CD4-positive, alpha-beta memory T cell (primary cell): ENCODE measurements at regions not wholly inside any gene's neighbourhood (a gene's known extent, or its start where the extent isn't known, plus 50 kb on each side); places are given as distances from the start of the nearest gene placed in this dataset.
A peak's percentile ranks its signal among the peaks of the same experiment; 100 is the strongest.

ENCODE experiments used
- CTCF ChIA-PET: fragments of 350-600 bp; sonication (Branson Sonifier 250); formaldehyde crosslinking; loops from one replicate; lab custom pipeline; 2021; ENCODE audit warnings: inconsistent platforms; ENCODE audit not compliant: partially characterized antibody; lab: Charles Lee
- POLR2A ChIA-PET: fragments of 350-600 bp; sonication (Branson Sonifier 250); formaldehyde crosslinking; loops from one replicate; lab custom pipeline; 2021; ENCODE audit not compliant: partially characterized antibody; lab: Charles Lee
- DNase-seq, 5 donors: peaks; one replicate each; pipeline versions ENCODE4 v3.0.0 to v3.0.0-alpha.2; 2020 to 2022; ENCODE audit warnings: mixed read lengths in 1 of 5
- H3K27ac ChIP-seq: one replicate; pipeline ENCODE4 v1.7.0; 2013; ENCODE audit warnings: low read depth, low read length
- H3K27me3 ChIP-seq: 2 replicates; pipeline ENCODE4 v1.7.0; 2013; ENCODE audit warnings: mild to moderate bottlenecking, low read length, moderate library complexity; ENCODE audit not compliant: insufficient read depth
- H3K36me3 ChIP-seq: 2 replicates; pipeline ENCODE4 v1.7.0; 2013; ENCODE audit warnings: mild to moderate bottlenecking, low read length, moderate library complexity; ENCODE audit not compliant: insufficient read depth
- H3K4me1 ChIP-seq: 2 replicates; pipeline ENCODE4 v1.7.0; 2013; ENCODE audit warnings: mild to moderate bottlenecking, low read length, moderate library complexity; ENCODE audit not compliant: insufficient read depth
- H3K4me3 ChIP-seq, 2 donors: one replicate each; pipeline ENCODE4 v1.7.0; 2013; ENCODE audit warnings: low read length in 2 of 2, mild to moderate bottlenecking in 1 of 2
- H3K9me3 ChIP-seq, 2 donors: one replicate each; pipeline ENCODE4 v1.7.0; 2013; ENCODE audit warnings: low read length in 2 of 2, control low read depth in 1 of 2; ENCODE audit not compliant: control insufficient read depth in 1 of 2
- H3K27ac Mint-ChIP-seq, 7 donors: one replicate each; pipeline ENCODE4 v1.8.0; 2020 to 2021; ENCODE audit warnings: mixed read lengths in 7 of 7, mild to moderate bottlenecking in 6 of 7, inconsistent platforms in 3 of 7, moderate library complexity in 3 of 7
- H3K27me3 Mint-ChIP-seq, 2 donors: one replicate each; pipeline ENCODE4 v1.8.0; 2020 to 2021; ENCODE audit warnings: mixed read lengths in 2 of 2
- H3K36me3 Mint-ChIP-seq, 2 donors: one replicate each; pipeline ENCODE4 v1.8.0; 2020 to 2021; ENCODE audit warnings: mixed read lengths in 2 of 2, inconsistent platforms in 1 of 2, mild to moderate bottlenecking in 1 of 2
- H3K4me1 Mint-ChIP-seq, 4 donors: one replicate each; pipeline ENCODE4 v1.8.0; 2020 to 2021; ENCODE audit warnings: mixed read lengths in 4 of 4, mild to moderate bottlenecking in 1 of 4
- H3K4me3 Mint-ChIP-seq, 8 donors: one replicate each; pipeline ENCODE4 v1.8.0; 2020 to 2021; ENCODE audit warnings: mixed read lengths in 8 of 8, mild to moderate bottlenecking in 7 of 8, moderate library complexity in 6 of 8, inconsistent platforms in 3 of 8
- H3K9me3 Mint-ChIP-seq, 8 donors: one replicate each; pipeline ENCODE4 v1.8.0; 2020 to 2021; ENCODE audit warnings: mixed read lengths in 8 of 8, mild to moderate bottlenecking in 5 of 8, inconsistent platforms in 3 of 8, moderate library complexity in 1 of 8
- intact Hi-C: fragments of 100-400 bp; cut with micrococcal nuclease; formaldehyde crosslinking; loops from one replicate; pipeline ENCODE4 v1.15.1; 2023

DNA sequence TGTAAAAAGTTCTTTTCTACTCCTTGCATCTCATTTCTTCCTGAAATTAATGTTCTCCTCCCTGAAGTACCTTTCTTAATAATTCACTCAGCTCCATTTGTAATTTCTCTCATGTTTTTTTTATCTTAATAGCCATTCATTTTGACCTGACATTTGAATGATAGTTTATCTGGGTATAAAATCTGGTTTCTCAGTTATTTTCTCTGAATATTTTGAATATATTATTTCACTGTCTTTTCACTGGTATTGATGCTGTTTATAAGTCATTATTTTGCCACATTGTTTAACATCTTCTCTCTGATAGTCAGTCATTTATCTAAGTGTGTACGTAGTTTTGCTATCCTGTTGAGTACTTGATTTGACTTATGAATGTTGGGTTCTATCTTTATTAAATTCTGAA lies 68.8 kb upstream of the ARHGAP18 start:
- ChIA-PET POLR2A (interaction anchor here (1.5 kb wide), 1 partner anchor 12 kb away, joined by 5 read pairs; no protein-coding TSS in a partner anchor), CTCF (no interaction called here)
- H3K27me3 Mint-ChIP-seq = peaks cover 0 to 3% of the 10 kb centered on the region in 2 donors
- H3K4me3 ChIP-seq = no peak overlapping the region
- H3K27ac ChIP-seq = no peak overlapping the region
- no peaks in the 10 kb centered on the region for H3K36me3 Mint-ChIP-seq
- peaks cover 0 to 21% (median 16%) of the 10 kb centered on the region in 8 donors for H3K9me3 Mint-ChIP-seq
- H3K4me1 ChIP-seq = no peaks in the 10 kb centered on the region
- H3K36me3 ChIP-seq = no peaks in the 10 kb centered on the region
- no peaks in the 10 kb centered on the region for H3K27me3 ChIP-seq
- no peaks in the 10 kb centered on the region for H3K9me3 ChIP-seq
- DNase-seq = no peak
- no peak overlapping the region for H3K27ac Mint-ChIP-seq
- intact Hi-C loops = no loop called here
- H3K4me3 Mint-ChIP-seq = no peak overlapping the region
- no peaks in the 10 kb centered on the region for H3K4me1 Mint-ChIP-seq

DNA sequence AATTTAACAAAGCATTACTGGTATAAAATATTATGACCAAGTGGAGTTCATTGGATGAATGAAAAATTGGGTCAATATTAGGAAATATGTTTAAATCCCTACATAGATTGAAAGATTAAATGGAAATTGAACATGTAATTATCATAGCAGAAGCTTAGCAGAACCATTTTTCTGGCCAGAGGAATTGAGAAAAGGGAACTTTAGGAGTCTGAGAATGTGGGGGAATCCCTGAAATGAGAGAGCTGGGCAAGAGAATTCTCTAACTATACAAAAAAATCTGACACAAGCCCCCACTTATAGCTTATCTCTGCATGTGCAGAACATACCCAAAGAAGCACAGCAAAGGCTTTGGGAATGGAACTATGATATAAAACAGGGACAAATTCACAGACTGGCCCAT lies 67.4 kb upstream of the ARHGAP18 start:
- POLR2A ChIA-PET = interaction anchor here (1.5 kb wide), 1 partner anchor 10 kb away, joined by 5 read pairs; no protein-coding TSS in a partner anchor
- no peaks in the 10 kb centered on the region for H3K36me3 ChIP-seq
- intact Hi-C loops = no loop called here
- H3K4me1 ChIP-seq = no peaks in the 10 kb centered on the region
- H3K27ac Mint-ChIP-seq = no peak overlapping the region
- no peaks in the 10 kb centered on the region for H3K36me3 Mint-ChIP-seq
- no peak for DNase-seq
- H3K4me1 Mint-ChIP-seq = no peaks in the 10 kb centered on the region
- no peaks in the 10 kb centered on the region for H3K27me3 ChIP-seq
- no peak overlapping the region for H3K4me3 ChIP-seq
- H3K27me3 Mint-ChIP-seq = peaks cover 0 to 1% of the 10 kb centered on the region in 2 donors
- H3K4me3 Mint-ChIP-seq = no peak overlapping the region
- CTCF ChIA-PET = interaction anchor here (1.2 to 4.0 kb wide), 4 partner anchors 9 to 245 kb away, joined by 3 to 20 read pairs (median 4); no protein-coding TSS in a partner anchor
- H3K9me3 Mint-ChIP-seq = peaks cover 0 to 21% (median 16%) of the 10 kb centered on the region in 8 donors
- H3K27ac ChIP-seq = no peak overlapping the region
- no peaks in the 10 kb centered on the region for H3K9me3 ChIP-seq

DNA sequence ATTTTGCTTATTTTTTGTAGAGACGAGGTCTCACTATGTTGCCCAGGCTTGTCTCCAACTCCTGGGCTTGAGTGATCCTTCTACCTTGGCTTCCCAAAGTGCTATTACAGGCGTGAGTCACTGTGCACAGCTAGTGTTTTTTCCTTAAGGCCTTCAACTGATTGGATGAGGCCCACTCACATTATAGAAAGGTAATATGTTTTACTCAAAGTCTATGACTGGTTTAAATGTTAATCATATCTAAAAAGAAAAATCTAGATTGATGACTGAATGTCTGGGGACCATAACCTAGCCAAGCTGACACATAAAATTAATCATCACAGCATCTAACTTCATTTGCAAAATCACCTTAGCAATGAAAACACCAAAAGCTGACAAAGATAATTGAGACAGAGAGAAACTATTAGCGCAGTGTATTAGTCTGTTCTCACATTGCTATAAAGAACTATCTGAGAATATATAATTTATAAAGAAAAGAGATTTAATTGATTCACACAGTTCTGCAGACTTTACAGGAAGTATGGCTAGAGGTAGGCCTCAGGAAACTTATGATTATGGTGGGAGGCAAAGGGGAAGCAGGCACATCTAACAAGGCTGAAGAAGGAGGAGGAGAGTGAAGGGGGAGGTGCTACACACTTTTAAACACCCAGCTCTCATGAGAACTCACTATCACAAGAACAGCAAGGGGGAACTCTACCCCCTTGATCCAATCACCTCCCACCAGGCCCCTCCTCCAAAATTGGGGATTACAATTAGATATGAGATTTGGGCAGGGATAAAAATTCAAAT lies 66.8 kb upstream of the ARHGAP18 start:
- H3K4me1 Mint-ChIP-seq = no peaks in the 10 kb centered on the region
- ChIA-PET POLR2A (no interaction called here), CTCF (interaction anchor here (1.2 to 4.0 kb wide), 5 partner anchors 9 to 245 kb away, joined by 3 to 20 read pairs (median 4); no protein-coding TSS in a partner anchor)
- no peaks in the 10 kb centered on the region for H3K36me3 Mint-ChIP-seq
- H3K27me3 Mint-ChIP-seq = peaks cover 0 to 1% of the 10 kb centered on the region in 2 donors
- Histone ChIP-seq H3K36me3 (no peaks in the 10 kb centered on the region), H3K4me1 (no peaks in the 10 kb centered on the region), H3K4me3 (no peak overlapping the region), H3K9me3 (no peaks in the 10 kb centered on the region), H3K27ac (no peak overlapping the region), H3K27me3 (no peaks in the 10 kb centered on the region)
- peaks cover 0 to 21% (median 16%) of the 10 kb centered on the region in 8 donors for H3K9me3 Mint-ChIP-seq
- no peak for DNase-seq
- intact Hi-C loops = no loop called here
- H3K4me3 Mint-ChIP-seq = no peak overlapping the region
- no peak overlapping the region for H3K27ac Mint-ChIP-seq

DNA sequence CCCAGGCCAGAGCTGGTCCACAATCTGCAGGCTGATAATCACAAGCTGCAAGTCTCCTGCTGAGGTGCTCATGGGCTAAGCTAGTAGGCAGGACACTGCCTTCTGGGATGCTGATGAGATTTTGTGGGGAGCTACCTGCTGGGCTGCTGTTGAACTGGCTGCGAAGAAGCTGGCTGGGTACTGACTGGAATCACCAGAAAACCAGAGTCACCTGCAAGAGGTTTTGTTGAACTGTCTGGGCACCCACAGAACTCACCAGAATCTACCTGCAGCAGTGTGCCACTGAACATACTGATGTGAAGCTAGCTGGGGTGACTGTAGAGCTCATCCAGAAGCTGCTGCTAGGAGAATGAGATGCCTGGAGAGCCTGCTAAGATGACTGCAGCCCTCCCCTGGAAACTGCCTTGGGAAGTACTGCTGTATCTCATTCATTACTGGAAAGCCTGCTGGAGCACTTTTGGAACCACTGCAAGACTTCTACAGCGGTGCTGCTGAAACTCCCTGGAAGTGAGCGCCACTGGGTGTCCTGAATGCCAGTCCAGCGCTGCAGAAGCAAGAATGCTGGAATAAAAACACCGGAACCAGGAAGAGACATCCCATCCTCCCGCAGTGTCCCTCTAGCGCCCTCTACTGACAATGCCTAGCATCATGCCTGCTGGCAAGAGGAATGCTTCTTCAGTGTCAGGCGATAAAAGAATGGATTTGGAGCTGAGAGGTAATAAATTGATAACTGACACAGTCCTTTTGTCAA lies 64.9 kb upstream of the ARHGAP18 start:
- H3K27ac Mint-ChIP-seq = no peak overlapping the region
- no peaks in the 10 kb centered on the region for H3K4me1 ChIP-seq
- ChIA-PET POLR2A (interaction anchor here (1.5 kb wide), 1 partner anchor 44 kb away, joined by 5 read pairs; no protein-coding TSS in a partner anchor), CTCF (interaction anchor here (0.7 to 4.0 kb wide), 23 partner anchors 8 to 275 kb away, joined by 3 to 39 read pairs (median 4); no protein-coding TSS in a partner anchor)
- no peaks in the 10 kb centered on the region for H3K27me3 Mint-ChIP-seq
- H3K27ac ChIP-seq = no peak overlapping the region
- no peaks in the 10 kb centered on the region for H3K36me3 Mint-ChIP-seq
- H3K4me3 ChIP-seq = no peak overlapping the region
- H3K9me3 ChIP-seq = no peaks in the 10 kb centered on the region
- intact Hi-C loops = loop anchor here (1.0 kb wide), 1 partner anchor 177 kb away; no protein-coding TSS in a partner anchor
- no peaks in the 10 kb centered on the region for H3K4me1 Mint-ChIP-seq
- no peaks in the 10 kb centered on the region for H3K27me3 ChIP-seq
- H3K9me3 Mint-ChIP-seq = peaks cover 0 to 19% (median 15%) of the 10 kb centered on the region in 8 donors
- H3K36me3 ChIP-seq = no peaks in the 10 kb centered on the region
- H3K4me3 Mint-ChIP-seq = no peak overlapping the region
- peak; percentile 27 to 44 (median 32) for DNase-seq

DNA sequence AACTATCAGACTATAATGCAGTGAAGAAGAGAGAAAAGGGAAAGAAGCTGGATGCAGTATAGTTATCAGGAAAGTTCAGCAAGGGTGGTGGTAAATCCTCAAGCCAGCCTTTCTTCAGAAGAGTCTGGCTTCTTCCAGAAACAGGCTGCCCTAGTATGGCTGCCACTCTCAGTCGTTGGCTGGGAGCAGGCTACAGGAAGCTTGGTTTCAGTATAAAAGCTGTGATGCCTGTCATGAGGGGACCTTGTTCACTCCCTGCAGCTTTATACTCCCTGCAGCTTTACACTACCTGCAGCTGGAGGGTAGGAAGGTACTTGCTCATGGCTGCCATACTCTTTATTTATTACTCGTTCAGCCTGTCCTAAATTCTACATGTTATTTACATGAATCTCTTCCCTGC lies 63.3 kb upstream of the ARHGAP18 start:
- ChIA-PET POLR2A (interaction anchor here (0.9 kb wide), 1 partner anchor 72 kb away, joined by 3 read pairs; no protein-coding TSS in a partner anchor), CTCF (no interaction called here)
- no peaks in the 10 kb centered on the region for H3K27me3 ChIP-seq
- no peaks in the 10 kb centered on the region for H3K4me1 Mint-ChIP-seq
- DNase-seq = no peak
- H3K9me3 Mint-ChIP-seq = peaks cover 0 to 8% (median 4%) of the 10 kb centered on the region in 8 donors
- H3K4me1 ChIP-seq = no peaks in the 10 kb centered on the region
- H3K27ac ChIP-seq = no peak overlapping the region
- H3K27me3 Mint-ChIP-seq = no peaks in the 10 kb centered on the region
- no peak overlapping the region for H3K27ac Mint-ChIP-seq
- no peaks in the 10 kb centered on the region for H3K36me3 Mint-ChIP-seq
- H3K4me3 ChIP-seq = no peak overlapping the region
- H3K9me3 ChIP-seq = no peaks in the 10 kb centered on the region
- H3K4me3 Mint-ChIP-seq = no peak overlapping the region
- intact Hi-C loops = no loop called here
- no peaks in the 10 kb centered on the region for H3K36me3 ChIP-seq

DNA sequence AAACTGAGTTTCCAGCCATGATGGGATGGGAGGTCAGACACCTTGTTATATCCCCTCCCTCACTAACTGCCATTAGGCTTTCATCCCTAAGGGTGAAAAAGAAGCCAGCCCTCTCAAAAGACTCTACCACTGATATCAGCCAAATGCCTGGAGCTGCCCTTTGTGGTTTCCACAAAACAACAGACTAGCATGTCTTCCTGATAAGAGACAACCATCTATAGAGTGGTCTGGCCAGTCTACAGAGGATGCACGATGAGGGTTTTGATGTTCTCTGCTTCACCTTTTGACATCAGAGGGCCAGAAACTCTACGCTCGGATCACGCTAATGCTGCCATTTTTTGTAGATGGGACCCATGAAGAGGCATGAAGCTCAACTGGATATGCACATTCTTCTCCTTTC lies 61.7 kb upstream of the ARHGAP18 start:
- H3K9me3 Mint-ChIP-seq = no peaks in the 10 kb centered on the region
- no peaks in the 10 kb centered on the region for H3K36me3 Mint-ChIP-seq
- H3K27ac Mint-ChIP-seq = no peak overlapping the region
- peaks cover 7 to 12% (median 9%) of the 10 kb centered on the region in 4 donors for H3K4me1 Mint-ChIP-seq
- POLR2A ChIA-PET = no interaction called here
- no peak overlapping the region for H3K27ac ChIP-seq
- no peaks in the 10 kb centered on the region for H3K27me3 ChIP-seq
- peaks cover 10% of the 10 kb centered on the region for H3K4me1 ChIP-seq
- no peaks in the 10 kb centered on the region for H3K27me3 Mint-ChIP-seq
- H3K4me3 ChIP-seq = no peak overlapping the region
- H3K4me3 Mint-ChIP-seq = no peak overlapping the region
- DNase-seq = no peak
- CTCF ChIA-PET = interaction anchor here (1.6 kb wide), 1 partner anchor 272 kb away, joined by 4 read pairs; no protein-coding TSS in a partner anchor
- H3K9me3 ChIP-seq = no peaks in the 10 kb centered on the region
- no peaks in the 10 kb centered on the region for H3K36me3 ChIP-seq
- intact Hi-C loops = no loop called here
